ENCODE measurements at regions not wholly inside any gene's neighbourhood (a gene's known extent, or its start where the extent isn't known, plus 50 kb on each side); places are given as distances from the start of the nearest gene placed in this dataset.

- peak; percentile 53 for DNase-seq
Measured at GRCh38 chr20:16801919-16802651, 53.9 kb downstream of the OTOR start.

- no peak for DNase-seq
Measured at GRCh38 chr20:16802652-16802935, 54.4 kb downstream of the OTOR start.

- peak; percentile 56 for DNase-seq
Measured at GRCh38 chr20:16803965-16804792, 56.0 kb downstream of the OTOR start.

DNA sequence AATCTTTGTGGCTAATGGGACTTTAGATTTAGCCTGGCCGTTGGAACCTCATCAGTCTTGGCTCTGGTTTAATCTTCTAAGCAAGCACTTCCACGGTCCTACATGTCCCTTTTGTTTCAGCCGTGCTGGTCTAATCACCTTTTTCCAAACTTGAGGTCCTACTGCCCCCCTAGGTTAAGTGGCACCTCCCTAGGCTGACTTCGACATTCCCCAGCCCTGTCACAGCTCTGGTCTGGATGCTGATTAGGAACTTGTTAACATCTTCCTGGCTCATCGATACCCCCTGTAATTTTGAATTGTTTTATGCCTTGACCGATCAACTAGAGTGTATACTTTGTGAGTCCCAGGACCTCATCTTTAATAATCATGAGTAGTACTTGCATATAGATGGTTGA lies 56.6 kb downstream of the OTOR start:
- DNase-seq, result no peak

- DNase-seq, result no peak
Measured at GRCh38 chr20:16806061-16806460, 57.9 kb downstream of the OTOR start.

GRCh38 chr20:16806886-16807285 lies 58.7 kb downstream of the OTOR start:
- DNase-seq, result peak; percentile 53

DNA sequence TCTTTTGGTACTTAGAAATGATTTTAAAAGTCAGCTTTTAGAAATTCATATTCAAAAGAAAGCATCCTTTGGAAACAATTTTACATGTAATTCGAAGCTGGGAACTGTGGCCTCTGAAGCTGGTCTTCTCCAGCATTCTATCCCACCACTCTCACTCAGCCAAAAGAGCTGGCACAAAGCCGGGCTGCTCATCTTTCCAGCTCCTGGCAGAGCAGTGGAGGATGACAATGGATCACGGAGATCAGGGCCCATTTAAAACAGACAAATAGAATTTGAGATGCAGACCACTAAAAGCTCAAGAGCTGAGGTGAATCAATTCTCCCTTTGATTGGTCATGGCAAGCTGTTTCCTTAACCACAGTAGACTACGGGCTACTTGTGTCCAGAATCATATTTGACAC lies 60.6 kb downstream of the OTOR start:
- no peak for DNase-seq

DNA sequence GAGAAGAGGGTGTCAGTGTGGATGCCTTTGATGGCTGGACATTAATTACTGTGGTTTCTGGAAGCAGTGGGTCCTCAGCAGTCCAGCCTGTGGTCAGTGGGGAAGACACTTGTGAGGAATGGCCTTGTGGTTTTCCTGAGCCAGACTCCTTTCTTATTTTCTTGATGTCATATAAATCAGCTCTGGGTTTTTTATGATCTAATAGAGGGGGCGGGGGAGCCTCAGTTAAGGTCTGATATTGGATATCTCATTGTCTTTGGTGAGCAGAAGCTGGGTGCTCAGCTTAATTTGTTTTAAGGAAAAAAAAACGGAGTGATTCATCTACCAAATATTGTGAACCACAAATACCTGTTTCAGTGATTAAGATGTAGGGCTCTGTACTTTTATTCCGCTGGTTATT lies 62.1 kb downstream of the OTOR start:
- DNase-seq, result peak; percentile 50

DNA sequence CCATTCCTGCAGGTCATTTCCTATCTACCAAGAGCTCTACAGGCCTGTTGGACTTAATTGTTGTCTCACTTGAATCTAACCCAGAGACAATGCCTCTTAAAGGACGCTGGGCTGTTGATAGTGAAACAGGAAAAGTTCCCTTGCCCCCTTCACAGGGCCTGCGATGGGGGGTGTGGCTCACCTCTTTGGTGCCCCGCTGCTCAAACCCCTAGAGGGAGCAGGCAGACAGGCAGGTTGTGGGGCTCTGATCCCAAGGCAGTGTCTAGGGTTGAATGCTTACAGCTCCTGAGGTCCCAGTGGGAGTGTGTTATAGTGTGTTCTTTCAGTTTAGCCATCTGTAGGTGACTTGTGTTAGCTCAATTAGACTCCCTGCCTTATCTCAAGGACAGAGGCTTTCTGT lies 68.0 kb downstream of the OTOR start:
- no peak for DNase-seq

GRCh38 chr20:16819483-16819882 lies 71.3 kb downstream of the OTOR start:
- DNase-seq, result peak; percentile 28

GRCh38 chr20:16821211-16822089 lies 73.3 kb downstream of the OTOR start:
- peak; percentile 43 for DNase-seq

- no peak for DNase-seq
Measured at GRCh38 chr20:16824664-16825063, 76.5 kb downstream of the OTOR start.

GRCh38 chr20:16828666-16829305 lies 80.6 kb downstream of the OTOR start:
- peak; percentile 25 for DNase-seq

- peak; percentile 84 for DNase-seq
Measured at GRCh38 chr20:16835690-16836089, 87.5 kb downstream of the OTOR start.

DNA sequence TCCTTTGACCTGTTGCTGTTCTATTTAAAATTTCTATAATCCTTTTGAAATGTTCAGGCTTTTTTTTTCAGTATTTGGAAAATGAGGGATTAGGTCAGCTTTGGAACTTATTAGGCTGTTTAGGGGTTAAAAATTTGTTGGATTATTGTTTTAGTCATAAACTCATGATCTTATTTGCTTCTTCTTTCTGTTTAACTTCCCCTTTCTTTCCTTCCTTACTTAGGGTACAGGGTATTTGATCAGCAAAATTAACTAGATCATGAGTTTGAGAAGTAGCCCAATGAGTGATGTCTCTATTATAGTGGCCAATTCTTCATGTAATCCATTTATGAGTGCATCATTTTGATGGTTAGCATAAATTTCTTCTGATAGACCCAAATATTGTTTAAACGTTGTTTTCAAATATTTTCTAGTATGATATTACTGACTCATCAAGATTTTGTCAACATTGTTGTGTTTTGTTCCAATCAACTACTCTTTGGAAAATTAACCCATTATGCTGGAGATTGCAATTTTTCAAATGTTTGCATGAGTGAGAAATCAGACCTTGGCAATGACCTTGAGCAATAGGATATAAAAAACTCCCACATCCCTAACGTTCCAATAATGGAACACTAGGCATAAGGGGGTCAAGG lies 94.4 kb downstream of the OTOR start:
- DNase-seq, result no peak

- DNase-seq, result no peak
Measured at GRCh38 chr20:16844406-16844805, 96.2 kb downstream of the OTOR start.

- peak; percentile 89 for DNase-seq
Measured at GRCh38 chr20:16846006-16846405, 97.8 kb downstream of the OTOR start.

DNA sequence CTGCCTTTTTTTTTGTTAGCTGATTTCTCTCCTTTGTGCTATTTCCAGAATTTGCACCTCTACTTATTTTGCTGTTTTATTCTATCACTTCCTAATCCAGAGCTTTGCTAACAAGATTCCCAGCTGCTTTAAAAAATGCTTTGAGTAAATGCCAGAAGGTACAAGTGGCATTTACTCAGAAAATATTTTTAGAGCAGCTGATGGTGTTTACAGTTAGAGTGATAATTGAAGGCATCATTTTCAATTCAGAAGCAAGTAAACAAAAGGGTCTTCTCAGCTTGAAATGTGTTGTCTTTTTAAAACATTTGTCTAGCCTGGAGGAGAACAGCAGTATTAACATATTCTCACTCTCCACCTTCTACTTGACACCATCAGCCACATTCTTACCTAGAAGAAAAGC lies 99.9 kb downstream of the OTOR start:
- DNase-seq, result no peak

GRCh38 chr20:16848526-16848925 lies 100.4 kb downstream of the OTOR start:
- DNase-seq, result no peak

GRCh38 chr20:16860914-16861313 lies 112.8 kb downstream of the OTOR start:
- DNase-seq, result no peak

DNA sequence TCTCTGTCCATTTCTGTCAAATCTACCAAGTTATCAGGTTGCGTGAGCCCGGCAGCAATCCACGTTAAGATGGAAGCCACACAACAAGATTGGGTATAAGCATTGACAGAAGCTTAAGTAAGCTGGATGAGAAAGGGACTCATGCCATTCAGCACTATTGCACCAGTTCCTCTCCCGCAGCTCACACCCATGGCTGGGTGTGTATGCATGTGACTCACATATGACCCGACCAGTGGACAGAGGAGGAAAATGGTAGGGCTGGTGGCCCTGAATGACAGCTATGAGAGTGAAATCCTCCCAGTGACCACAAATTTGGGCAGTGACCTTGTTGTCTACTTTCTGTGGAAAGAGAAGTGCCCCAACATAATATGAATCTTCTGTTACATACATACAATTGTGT lies 113.5 kb downstream of the OTOR start:
- no peak for DNase-seq

DNA sequence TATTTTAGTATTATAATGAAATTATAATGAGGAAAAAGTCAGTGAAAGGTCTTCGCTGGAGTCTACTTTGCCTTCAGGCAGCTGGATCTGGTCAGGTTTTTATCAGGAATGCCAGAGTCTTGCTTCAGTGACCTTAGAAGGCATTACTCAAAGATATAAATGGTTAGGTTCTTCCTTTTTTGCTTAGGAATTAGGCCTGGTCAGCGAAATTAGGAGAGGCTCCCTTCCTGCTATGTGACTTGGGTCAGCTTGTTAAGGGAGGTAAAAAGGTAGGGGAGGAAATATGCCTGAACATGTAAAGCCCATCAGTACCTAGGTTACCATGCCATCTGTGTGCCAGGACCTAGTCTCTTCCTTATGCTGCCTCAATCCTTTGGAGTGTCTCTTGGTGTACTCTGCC lies 115.1 kb downstream of the OTOR start:
- no peak for DNase-seq

DNA sequence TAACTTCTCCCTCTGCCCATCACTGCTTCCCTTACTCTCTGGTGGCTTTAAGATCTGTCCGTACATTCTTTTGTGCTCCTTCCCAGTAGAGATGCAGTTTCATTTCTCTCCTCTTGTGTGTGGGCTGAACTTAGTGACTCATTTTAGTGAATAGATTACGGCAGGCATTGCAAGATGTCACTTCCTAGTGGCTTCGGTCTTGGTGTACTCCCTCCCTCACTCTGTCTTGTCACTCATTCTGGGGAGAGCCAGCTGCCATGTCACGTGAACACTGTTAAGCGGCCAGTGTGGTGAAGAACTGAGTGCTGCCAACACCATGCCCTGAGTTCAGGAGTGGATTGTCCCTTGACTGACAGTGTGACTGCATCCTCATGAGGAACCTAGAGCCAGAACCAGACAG lies 115.9 kb downstream of the OTOR start:
- peak; percentile 35 for DNase-seq
